ENCODE measurements at regions not wholly inside any gene's neighbourhood (a gene's known extent, or its start where the extent isn't known, plus 50 kb on each side); places are given as distances from the start of the nearest gene placed in this dataset.

DNA sequence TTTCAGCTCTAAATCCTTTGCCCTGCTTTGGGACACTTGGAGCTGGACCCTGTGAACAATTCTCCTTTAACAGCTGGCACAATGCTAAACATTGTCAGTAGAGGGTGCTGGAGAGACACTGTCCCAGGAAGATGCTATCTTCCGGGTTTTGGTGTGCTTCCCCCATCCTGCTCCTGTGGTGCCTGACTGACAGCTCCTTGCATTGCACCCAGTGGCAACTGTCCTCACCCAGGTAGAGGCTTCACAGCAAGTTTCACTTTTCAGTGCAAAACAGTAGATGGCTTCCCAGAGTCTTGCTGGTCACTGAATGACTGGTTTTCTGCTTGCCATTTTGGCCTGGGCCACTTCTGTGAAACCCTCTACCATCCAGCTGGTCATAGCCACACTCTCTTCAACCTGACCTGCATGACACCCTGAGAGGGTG lies 77.3 kb downstream of the CDC14C start (continued):
- TF ChIP-seq, protein P1, sequence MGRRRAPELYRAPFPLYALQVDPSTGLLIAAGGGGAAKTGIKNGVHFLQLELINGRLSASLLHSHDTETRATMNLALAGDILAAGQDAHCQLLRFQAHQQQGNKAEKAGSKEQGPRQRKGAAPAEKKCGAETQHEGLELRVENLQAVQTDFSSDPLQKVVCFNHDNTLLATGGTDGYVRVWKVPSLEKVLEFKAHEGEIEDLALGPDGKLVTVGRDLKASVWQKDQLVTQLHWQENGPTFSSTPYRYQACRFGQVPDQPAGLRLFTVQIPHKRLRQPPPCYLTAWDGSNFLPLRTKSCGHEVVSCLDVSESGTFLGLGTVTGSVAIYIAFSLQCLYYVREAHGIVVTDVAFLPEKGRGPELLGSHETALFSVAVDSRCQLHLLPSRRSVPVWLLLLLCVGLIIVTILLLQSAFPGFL (CRISPR knock-in tag; IDR thresholded peaks at IDR 0.05; ENCODE audit: borderline replicate concordance): no peak
- TF ChIP-seq, protein P2, sequence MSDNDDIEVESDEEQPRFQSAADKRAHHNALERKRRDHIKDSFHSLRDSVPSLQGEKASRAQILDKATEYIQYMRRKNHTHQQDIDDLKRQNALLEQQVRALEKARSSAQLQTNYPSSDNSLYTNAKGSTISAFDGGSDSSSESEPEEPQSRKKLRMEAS (CRISPR knock-in tag; IDR thresholded peaks at IDR 0.05): peak; percentile 32; the same call in 1 of the 2 replicates
- 0 out of 2 replicates have a peak, but pooled peaks have one; percentile 15 for TF ChIP-seq ETV6 (CRISPR knock-in tag; IDR thresholded peaks at IDR 0.05)
- TF ChIP-seq, protein P3, sequence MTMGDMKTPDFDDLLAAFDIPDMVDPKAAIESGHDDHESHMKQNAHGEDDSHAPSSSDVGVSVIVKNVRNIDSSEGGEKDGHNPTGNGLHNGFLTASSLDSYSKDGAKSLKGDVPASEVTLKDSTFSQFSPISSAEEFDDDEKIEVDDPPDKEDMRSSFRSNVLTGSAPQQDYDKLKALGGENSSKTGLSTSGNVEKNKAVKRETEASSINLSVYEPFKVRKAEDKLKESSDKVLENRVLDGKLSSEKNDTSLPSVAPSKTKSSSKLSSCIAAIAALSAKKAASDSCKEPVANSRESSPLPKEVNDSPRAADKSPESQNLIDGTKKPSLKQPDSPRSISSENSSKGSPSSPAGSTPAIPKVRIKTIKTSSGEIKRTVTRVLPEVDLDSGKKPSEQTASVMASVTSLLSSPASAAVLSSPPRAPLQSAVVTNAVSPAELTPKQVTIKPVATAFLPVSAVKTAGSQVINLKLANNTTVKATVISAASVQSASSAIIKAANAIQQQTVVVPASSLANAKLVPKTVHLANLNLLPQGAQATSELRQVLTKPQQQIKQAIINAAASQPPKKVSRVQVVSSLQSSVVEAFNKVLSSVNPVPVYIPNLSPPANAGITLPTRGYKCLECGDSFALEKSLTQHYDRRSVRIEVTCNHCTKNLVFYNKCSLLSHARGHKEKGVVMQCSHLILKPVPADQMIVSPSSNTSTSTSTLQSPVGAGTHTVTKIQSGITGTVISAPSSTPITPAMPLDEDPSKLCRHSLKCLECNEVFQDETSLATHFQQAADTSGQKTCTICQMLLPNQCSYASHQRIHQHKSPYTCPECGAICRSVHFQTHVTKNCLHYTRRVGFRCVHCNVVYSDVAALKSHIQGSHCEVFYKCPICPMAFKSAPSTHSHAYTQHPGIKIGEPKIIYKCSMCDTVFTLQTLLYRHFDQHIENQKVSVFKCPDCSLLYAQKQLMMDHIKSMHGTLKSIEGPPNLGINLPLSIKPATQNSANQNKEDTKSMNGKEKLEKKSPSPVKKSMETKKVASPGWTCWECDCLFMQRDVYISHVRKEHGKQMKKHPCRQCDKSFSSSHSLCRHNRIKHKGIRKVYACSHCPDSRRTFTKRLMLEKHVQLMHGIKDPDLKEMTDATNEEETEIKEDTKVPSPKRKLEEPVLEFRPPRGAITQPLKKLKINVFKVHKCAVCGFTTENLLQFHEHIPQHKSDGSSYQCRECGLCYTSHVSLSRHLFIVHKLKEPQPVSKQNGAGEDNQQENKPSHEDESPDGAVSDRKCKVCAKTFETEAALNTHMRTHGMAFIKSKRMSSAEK (CRISPR knock-in tag; IDR thresholded peaks at IDR 0.05; ENCODE audit: borderline replicate concordance): no peak
- no peak for TF ChIP-seq HMGA2 (CRISPR knock-in tag; IDR thresholded peaks at IDR 0.05)
- no peak for TF ChIP-seq CREM (CRISPR knock-in tag; IDR thresholded peaks at IDR 0.05)
- no peak for TF ChIP-seq SMAD3 (CRISPR knock-in tag; IDR thresholded peaks at IDR 0.05; ENCODE audit: borderline replicate concordance)
- TF ChIP-seq EMX1 (CRISPR knock-in tag; IDR thresholded peaks at IDR 0.05): no peak

DNA sequence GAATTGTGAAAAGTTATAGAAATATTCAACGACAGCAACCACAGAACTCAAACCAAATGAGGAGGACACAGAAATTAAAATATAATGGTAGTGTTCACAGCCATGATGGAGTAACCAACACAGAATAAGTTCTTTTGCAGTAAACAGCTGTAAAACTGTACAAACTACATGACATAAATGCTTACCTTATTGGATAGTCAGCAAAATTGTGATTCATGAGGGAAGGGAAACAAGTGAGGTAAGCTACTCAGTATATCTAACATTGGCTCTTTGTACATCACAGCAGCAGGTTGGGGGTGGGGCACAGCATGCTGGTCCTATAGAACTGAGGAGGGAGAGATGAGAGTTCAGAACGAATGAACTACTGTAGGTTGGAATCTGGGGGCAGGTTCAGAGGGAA lies 86.4 kb downstream of the CDC14C start:
- ChIA-PET CTCF (interaction anchor here (1.1 kb wide), 2 partner anchors 9 to 135 kb away, joined by 3 read pairs; no protein-coding TSS in a partner anchor), POLR2A (no interaction called here)
- H3K4me3 Mint-ChIP-seq: no peak overlapping the region
- peaks cover 22% of the 10 kb centered on the region for H3K4me1 Mint-ChIP-seq
- ATAC-seq (no peak), DNase-seq (ENCODE audit: low spot score) (no peak)
- peaks cover 21% of the 10 kb centered on the region for H3K27me3 Mint-ChIP-seq (ENCODE audit: low read depth)
- H3K9me3 Mint-ChIP-seq: peaks cover 69% of the 10 kb centered on the region
- TF ChIP-seq MXD4 (CRISPR knock-in tag; IDR thresholded peaks at IDR 0.05; ENCODE audit: borderline replicate concordance) (no peak), ZNF263 (CRISPR knock-in tag; IDR thresholded peaks at IDR 0.05; ENCODE audit: low read depth) (no peak), NFYB (CRISPR knock-in tag; conservative IDR thresholded peaks at IDR 0.05; ENCODE audit: low read depth) (no peak)
- TF ChIP-seq, protein P4, sequence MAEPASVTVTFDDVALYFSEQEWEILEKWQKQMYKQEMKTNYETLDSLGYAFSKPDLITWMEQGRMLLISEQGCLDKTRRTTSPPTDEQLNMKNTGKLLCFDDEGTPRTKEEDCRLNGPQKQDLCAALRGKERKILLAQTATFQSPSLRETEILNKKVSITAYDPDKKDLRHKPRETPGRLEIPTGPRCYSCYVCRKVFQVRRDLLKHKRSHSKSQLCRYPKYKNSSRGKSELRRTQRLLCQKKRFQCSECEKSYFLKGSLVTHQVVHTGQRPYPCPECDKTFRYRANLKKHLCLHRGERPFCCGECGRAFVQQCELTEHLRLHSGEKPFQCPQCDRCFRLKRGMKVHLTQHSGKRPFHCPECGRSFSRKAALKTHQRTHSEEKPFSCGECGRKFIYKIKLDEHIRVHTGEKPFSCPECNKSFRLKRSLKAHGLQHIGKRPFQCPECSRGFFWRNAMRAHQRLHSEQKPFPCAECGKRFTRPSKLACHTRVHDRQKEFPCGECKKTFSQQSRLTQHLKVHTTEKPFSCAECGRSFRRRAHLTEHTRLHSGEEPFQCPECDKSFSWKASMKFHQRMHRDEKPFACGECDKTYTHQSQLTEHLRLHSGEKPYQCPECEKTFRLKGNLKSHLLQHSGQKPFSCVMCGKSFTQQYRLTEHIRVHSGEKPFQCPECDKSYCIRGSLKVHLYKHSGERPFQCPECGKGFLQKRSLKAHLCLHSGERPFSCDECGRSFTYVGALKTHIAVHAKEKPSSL (CRISPR knock-in tag; conservative IDR thresholded peaks at IDR 0.05): no peak
- no peak overlapping the region for H3K27ac Mint-ChIP-seq
- peaks cover 68% of the 10 kb centered on the region for H3K36me3 Mint-ChIP-seq

DNA sequence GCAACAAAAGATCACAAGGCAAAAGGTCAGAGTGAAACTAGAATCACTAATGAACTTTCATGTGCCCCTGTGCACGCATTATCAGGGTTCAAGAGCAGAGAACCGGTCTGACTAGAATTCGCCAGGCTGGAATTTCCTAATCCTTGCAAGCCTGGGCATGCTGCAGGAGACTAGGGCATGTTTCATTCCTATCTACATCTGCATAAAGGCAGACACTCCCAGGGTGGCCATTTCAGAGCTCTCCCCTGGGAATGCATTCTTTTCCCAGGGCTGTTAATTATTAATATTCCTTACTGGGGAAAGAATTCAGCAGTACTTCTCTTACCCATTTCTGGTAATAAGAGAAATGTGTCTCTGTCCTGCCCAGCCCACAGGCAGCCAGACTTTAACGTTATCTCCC lies 90.5 kb downstream of the CDC14C start:
- H3K27ac Mint-ChIP-seq: no peak overlapping the region
- TF ChIP-seq TEAD1 (CRISPR knock-in tag; IDR thresholded peaks at IDR 0.05) (peak; percentile 44; the same call in 1 of the 2 replicates), GABPB1 (CRISPR knock-in tag; IDR thresholded peaks at IDR 0.05) (no peak), ESRRA (CRISPR knock-in tag; IDR thresholded peaks at IDR 0.05; ENCODE audit: borderline replicate concordance) (no peak), TP53 (CRISPR knock-in tag; IDR thresholded peaks at IDR 0.05) (peak; percentile 68; the same call in 1 of the 2 replicates), RELA (CRISPR knock-in tag; IDR thresholded peaks at IDR 0.05; ENCODE audit: borderline replicate concordance) (no peak), JUN (CRISPR knock-in tag; IDR thresholded peaks at IDR 0.05) (no peak), GTF2I (CRISPR knock-in tag; conservative IDR thresholded peaks at IDR 0.05) (no peak), HMGA2 (CRISPR knock-in tag; IDR thresholded peaks at IDR 0.05) (no peak), IRF2 (CRISPR knock-in tag; IDR thresholded peaks at IDR 0.05; ENCODE audit: borderline replicate concordance, low read depth) (no peak), NFYB (CRISPR knock-in tag; conservative IDR thresholded peaks at IDR 0.05; ENCODE audit: low read depth) (no peak)
- TF ChIP-seq, protein P5, sequence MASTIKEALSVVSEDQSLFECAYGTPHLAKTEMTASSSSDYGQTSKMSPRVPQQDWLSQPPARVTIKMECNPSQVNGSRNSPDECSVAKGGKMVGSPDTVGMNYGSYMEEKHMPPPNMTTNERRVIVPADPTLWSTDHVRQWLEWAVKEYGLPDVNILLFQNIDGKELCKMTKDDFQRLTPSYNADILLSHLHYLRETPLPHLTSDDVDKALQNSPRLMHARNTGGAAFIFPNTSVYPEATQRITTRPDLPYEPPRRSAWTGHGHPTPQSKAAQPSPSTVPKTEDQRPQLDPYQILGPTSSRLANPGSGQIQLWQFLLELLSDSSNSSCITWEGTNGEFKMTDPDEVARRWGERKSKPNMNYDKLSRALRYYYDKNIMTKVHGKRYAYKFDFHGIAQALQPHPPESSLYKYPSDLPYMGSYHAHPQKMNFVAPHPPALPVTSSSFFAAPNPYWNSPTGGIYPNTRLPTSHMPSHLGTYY (CRISPR knock-in tag; IDR thresholded peaks at IDR 0.05): no peak
- TF ChIP-seq, protein P6, sequence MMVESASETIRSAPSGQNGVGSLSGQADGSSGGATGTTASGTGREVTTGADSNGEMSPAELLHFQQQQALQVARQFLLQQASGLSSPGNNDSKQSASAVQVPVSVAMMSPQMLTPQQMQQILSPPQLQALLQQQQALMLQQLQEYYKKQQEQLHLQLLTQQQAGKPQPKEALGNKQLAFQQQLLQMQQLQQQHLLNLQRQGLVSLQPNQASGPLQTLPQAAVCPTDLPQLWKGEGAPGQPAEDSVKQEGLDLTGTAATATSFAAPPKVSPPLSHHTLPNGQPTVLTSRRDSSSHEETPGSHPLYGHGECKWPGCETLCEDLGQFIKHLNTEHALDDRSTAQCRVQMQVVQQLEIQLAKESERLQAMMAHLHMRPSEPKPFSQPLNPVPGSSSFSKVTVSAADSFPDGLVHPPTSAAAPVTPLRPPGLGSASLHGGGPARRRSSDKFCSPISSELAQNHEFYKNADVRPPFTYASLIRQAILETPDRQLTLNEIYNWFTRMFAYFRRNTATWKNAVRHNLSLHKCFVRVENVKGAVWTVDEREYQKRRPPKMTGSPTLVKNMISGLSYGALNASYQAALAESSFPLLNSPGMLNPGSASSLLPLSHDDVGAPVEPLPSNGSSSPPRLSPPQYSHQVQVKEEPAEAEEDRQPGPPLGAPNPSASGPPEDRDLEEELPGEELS (CRISPR knock-in tag; IDR thresholded peaks at IDR 0.05): no peak

More for the DNA sequence above, 90.5 kb downstream of the CDC14C start:
- DNase-seq (ENCODE audit: low spot score) (no peak), ATAC-seq (no peak)
- Mint-ChIP-seq H3K27me3 (ENCODE audit: low read depth) (peaks cover 3% of the 10 kb centered on the region; the same call in 1 of the 2 replicates), H3K4me3 (no peak overlapping the region), H3K36me3 (peaks cover 53% of the 10 kb centered on the region), H3K4me1 (peaks cover 31% of the 10 kb centered on the region), H3K9me3 (peaks cover 51% of the 10 kb centered on the region)
- CTCF ChIA-PET: no interaction called here
- POLR2A ChIA-PET: no interaction called here
